ENCODE measurements at regions not wholly inside any gene's neighbourhood (a gene's known extent, or its start where the extent isn't known, plus 50 kb on each side); places are given as distances from the start of the nearest gene placed in this dataset.
"Not testable (repeated sequence)": the region's sequence is repeated elsewhere in the genome, so short reads cannot be mapped to it uniquely, and the experiment has no call there.

DNA sequence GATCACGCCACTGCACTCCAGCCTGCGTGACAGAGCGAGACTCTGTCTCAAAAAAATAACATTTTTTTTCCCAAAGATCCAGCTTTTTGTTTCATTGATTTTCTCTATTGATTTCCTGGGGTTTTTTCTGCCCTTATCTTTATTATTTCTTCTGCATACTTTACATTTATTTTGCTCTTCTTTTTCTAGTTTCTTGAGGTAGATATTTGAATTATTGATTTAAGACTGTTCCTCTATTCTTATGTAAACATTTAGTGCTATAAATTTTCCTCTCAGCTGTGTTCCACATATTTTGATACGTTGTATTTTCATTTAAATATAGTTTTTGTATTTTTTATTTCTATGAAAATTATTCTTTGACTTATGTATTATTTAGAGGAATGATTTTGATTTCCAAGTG lies 89.8 kb downstream of the TEX51 start:
- WGBS, 2 donors = 68 to 73% methylated on average over 4 of the region's 4 CpGs
- DNase-seq = no peak

DNA sequence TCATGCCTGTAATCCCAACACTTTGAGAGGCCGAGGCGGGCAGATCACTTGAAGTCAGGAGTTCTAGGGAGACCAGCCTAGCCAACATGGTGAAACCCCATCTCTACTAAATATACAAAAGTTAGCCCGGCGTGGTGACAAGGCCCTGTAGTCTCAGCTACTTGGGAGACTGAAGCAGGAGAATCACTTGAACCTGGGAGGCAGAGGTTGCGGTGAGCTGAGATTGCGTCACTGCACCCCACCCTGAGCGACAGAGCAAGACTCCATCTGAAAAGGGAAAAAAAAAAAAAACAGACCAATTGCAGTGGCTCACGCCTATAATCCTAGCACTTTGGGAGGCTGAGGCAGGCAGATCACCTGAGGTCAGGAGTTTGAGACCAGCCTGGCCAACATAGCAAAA lies 90.4 kb downstream of the TEX51 start:
- H3K36me3 ChIP-seq; H3K27me3 ChIP-seq; H3K9me3 ChIP-seq; H3K27ac ChIP-seq; H3K4me3 ChIP-seq; intact Hi-C loops (cut with DNase I); DNase-seq: not testable (repeated sequence)
- WGBS, 2 donors = 94 to 96% methylated on average over 8 of the region's 8 CpGs
- peaks cover 0 to 13% (median 3%) of the 10 kb centered on the region in 4 donors for H3K4me1 ChIP-seq

More for the DNA sequence above, 89.8 kb downstream of the TEX51 start:
- Histone ChIP-seq H3K27ac (no peak overlapping the region), H3K36me3 (no peaks in the 10 kb centered on the region), H3K9me3 (no peaks in the 10 kb centered on the region), H3K27me3 (no peaks in the 10 kb centered on the region), H3K4me1 (peaks cover 0 to 13% (median 3%) of the 10 kb centered on the region in 4 donors), H3K4me3 (no peak overlapping the region)
- intact Hi-C loops (cut with DNase I) = no loop called here
- TF ChIP-seq EP300 (IDR thresholded peaks at IDR 0.05) (no peak), POLR2A (IDR thresholded peaks at IDR 0.05) (no peak), POLR2AphosphoS5 (IDR thresholded peaks at IDR 0.05) (no peak)
- TF ChIP-seq, protein P1, sequence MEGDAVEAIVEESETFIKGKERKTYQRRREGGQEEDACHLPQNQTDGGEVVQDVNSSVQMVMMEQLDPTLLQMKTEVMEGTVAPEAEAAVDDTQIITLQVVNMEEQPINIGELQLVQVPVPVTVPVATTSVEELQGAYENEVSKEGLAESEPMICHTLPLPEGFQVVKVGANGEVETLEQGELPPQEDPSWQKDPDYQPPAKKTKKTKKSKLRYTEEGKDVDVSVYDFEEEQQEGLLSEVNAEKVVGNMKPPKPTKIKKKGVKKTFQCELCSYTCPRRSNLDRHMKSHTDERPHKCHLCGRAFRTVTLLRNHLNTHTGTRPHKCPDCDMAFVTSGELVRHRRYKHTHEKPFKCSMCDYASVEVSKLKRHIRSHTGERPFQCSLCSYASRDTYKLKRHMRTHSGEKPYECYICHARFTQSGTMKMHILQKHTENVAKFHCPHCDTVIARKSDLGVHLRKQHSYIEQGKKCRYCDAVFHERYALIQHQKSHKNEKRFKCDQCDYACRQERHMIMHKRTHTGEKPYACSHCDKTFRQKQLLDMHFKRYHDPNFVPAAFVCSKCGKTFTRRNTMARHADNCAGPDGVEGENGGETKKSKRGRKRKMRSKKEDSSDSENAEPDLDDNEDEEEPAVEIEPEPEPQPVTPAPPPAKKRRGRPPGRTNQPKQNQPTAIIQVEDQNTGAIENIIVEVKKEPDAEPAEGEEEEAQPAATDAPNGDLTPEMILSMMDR (IDR thresholded peaks at IDR 0.05) = no peak

DNA sequence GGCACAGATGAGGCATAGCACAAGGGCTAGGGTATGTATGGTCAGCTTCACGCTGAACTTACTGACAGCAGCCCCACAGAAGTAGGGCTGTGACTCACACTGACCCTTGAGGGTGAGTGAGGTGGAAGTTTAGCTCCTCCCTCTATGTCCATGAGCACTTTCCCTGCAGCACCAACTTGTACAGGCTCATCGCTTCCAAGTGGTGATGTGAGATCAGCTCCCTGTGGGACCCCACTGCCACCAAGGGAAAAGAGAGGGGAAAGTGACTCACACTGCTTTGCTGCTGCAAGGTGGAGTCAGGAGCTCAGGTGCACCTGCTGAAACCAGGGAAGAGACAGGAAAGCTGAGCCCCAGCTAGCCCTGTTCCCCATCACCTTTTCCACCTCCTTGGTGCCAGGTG lies 91.5 kb downstream of the TEX51 start:
- Histone ChIP-seq H3K4me3 (no peak overlapping the region), H3K36me3 (no peaks in the 10 kb centered on the region), H3K27ac (no peak overlapping the region), H3K9me3 (no peaks in the 10 kb centered on the region), H3K27me3 (no peaks in the 10 kb centered on the region), H3K4me1 (peaks cover 0 to 13% (median 3%) of the 10 kb centered on the region in 4 donors)
- WGBS, 2 donors = 91 to 95% methylated on average over 2 of the region's 2 CpGs
- DNase-seq = no peak
- TF ChIP-seq POLR2AphosphoS5 (IDR thresholded peaks at IDR 0.05) (no peak), POLR2A (IDR thresholded peaks at IDR 0.05) (no peak), EP300 (IDR thresholded peaks at IDR 0.05) (no peak)
- TF ChIP-seq, protein P1 (IDR thresholded peaks at IDR 0.05) = no peak
- intact Hi-C loops (cut with DNase I) = no loop called here

DNA sequence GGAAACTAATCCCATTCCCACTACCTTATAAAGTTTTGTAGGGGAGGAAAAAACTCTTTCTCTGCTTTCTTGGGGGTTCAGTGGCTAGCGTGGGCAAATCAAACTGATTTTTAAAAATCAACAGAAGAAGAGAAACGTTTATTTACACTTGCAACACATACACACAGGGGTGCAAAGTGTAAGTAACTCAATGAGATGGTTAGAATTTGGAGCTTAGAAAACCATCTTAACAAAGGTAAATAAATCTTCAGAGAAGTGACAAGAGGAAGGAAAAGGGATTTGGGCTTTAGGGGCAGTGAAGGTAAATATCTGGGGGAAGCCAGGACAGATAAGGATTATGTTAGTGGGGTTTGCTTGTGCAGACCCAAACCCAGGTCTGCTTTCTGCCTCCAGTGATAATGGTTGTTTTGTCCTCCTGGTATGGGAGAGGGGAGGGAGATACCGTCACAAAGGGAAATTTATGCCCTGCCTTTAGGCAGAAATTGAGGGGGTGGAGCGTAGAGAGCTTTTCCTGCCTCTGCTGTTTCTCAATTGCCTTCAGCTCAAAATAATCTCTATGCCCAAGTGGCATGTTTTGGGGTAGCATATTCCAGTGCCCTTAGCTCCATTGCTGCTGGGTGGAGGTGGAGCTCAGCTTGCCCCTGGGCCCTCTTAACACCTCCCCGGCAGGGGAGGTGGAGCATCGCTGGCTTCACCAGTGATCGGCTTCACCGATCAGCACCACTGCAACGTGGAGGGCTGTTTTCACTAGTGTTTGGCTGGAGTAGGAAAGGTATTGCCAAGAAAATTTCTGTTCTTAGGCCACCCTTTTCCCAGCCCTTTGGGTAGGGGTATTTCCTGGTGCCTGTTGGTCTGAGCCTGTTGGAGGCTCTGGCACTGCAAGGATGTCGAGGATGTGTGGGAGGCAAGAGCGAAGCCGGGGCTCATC lies 92.2 kb downstream of the TEX51 start:
- H3K27ac ChIP-seq = no peak overlapping the region
- no peaks in the 10 kb centered on the region for H3K9me3 ChIP-seq
- no peak for TF ChIP-seq POLR2A (IDR thresholded peaks at IDR 0.05)
- TF ChIP-seq POLR2AphosphoS5 (IDR thresholded peaks at IDR 0.05) = no peak
- TF ChIP-seq, protein P1 (IDR thresholded peaks at IDR 0.05) = no peak
- no peak for TF ChIP-seq EP300 (IDR thresholded peaks at IDR 0.05)
- no peaks in the 10 kb centered on the region for H3K36me3 ChIP-seq
- 78 to 84% methylated on average over 12 of the region's 12 CpGs for WGBS, 2 donors
- H3K4me3 ChIP-seq = no peak overlapping the region
- H3K4me1 ChIP-seq = peaks cover 0 to 11% (median 3%) of the 10 kb centered on the region in 4 donors
- no peak for DNase-seq
- no peaks in the 10 kb centered on the region for H3K27me3 ChIP-seq
- intact Hi-C loops (cut with DNase I) = no loop called here

DNA sequence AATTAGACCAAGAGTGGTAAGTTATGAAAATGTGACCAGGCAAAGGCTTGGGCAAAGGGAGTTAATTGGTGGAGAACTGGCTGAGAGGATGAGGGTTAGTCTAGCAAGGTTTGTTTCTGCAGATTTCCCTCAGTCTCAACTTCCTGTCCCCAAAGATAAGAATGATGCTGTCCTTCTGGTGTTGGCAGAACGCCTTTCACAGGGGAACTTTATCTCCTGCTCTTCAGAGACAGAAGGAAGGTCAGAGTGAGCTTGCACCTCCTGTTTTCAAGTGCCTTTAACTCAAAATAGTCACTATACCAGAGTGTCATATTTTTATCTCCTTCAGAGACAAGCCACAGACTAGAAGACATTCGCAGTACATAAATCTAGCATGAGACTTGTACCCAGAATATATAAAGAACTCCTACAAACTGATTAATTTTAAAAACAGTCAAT lies 95.7 kb downstream of the TEX51 start:
- no peak for TF ChIP-seq POLR2AphosphoS5 (IDR thresholded peaks at IDR 0.05)
- TF ChIP-seq, protein P1 (IDR thresholded peaks at IDR 0.05) = no peak
- no peak for TF ChIP-seq EP300 (IDR thresholded peaks at IDR 0.05)
- no peak for TF ChIP-seq POLR2A (IDR thresholded peaks at IDR 0.05)

More for the DNA sequence above, 95.7 kb downstream of the TEX51 start:
- 71 to 84% methylated on average over 2 of the region's 2 CpGs for WGBS, 2 donors
- H3K4me1 ChIP-seq = no peaks in the 10 kb centered on the region
- no peaks in the 10 kb centered on the region for H3K9me3 ChIP-seq
- H3K27me3 ChIP-seq = no peaks in the 10 kb centered on the region
- intact Hi-C loops (cut with DNase I) = no loop called here
- no peak for DNase-seq
- H3K27ac ChIP-seq = no peak overlapping the region
- H3K4me3 ChIP-seq = no peak overlapping the region
- no peaks in the 10 kb centered on the region for H3K36me3 ChIP-seq

Data from sigmoid colon (tissue), 6 donors.